Fibroblast of the aortic adventitia (primary cell): ENCODE measurements at regions not wholly inside any gene's neighbourhood (a gene's known extent, or its start where the extent isn't known, plus 50 kb on each side); places are given as distances from the start of the nearest gene placed in this dataset.
A peak's percentile ranks its signal among the peaks of the same experiment; 100 is the strongest.

Source experiments
- DNase-seq: peaks from one replicate; pipeline ENCODE4 v3.0.0-alpha.2; 2010; ENCODE audit warnings: low read depth
- H3K4me3 ChIP-seq: 2 replicates; pipeline ENCODE4 v1.5.1; 2011; ENCODE audit warnings: low read depth, mild to moderate bottlenecking, control low read depth, low read length, moderate library complexity
- CTCF ChIP-seq: IDR thresholded peaks from 2 replicates; pipeline ENCODE4 v1.5.1; 2011; ENCODE audit warnings: mild to moderate bottlenecking, low read length, control low read depth, inconsistent platforms; ENCODE audit not compliant: insufficient read depth

GRCh38 chr3:72316501-72317279, 531.6 kb downstream of the SHQ1 start:
- H3K4me3 ChIP-seq: no peak overlapping the region
- DNase-seq: no peak
- no peak for TF ChIP-seq CTCF

- TF ChIP-seq CTCF: no peak
- DNase-seq: no peak
- H3K4me3 ChIP-seq: no peak overlapping the region
These were observed 528.4 kb upstream of the PROK2 start for GRCh38 chr3:72313308-72313707.

GRCh38 chr3:72312339-72312738, 527.4 kb upstream of the PROK2 start:
- no peak overlapping the region for H3K4me3 ChIP-seq
- no peak for TF ChIP-seq CTCF
- no peak for DNase-seq

- TF ChIP-seq CTCF: no peak
- DNase-seq: no peak
- no peak overlapping the region for H3K4me3 ChIP-seq
These were observed 526.5 kb upstream of the PROK2 start for GRCh38 chr3:72311425-72311824.

- H3K4me3 ChIP-seq: no peak overlapping the region
- no peak for TF ChIP-seq CTCF
- peak; percentile 43 for DNase-seq
These were observed 525.8 kb upstream of the PROK2 start for GRCh38 chr3:72310419-72311380.

- no peak overlapping the region for H3K4me3 ChIP-seq
- no peak for TF ChIP-seq CTCF
- DNase-seq: no peak
These were observed 524.9 kb upstream of the PROK2 start for GRCh38 chr3:72309661-72310418.
